CD14-positive monocyte (primary cell): ENCODE measurements at regions not wholly inside any gene's neighbourhood (a gene's known extent, or its start where the extent isn't known, plus 50 kb on each side); places are given as distances from the start of the nearest gene placed in this dataset.

Experiments used
- DNase-seq, 3 donors: peaks; one replicate each; pipeline ENCODE4 v3.0.0-alpha.2; 2011 to 2022
- H2AFZ ChIP-seq: 2 replicates; pipeline ENCODE4 v1.6.0; 2012; ENCODE audit warnings: mild to moderate bottlenecking, low read depth, low read length, inconsistent platforms; ENCODE audit not compliant: insufficient read depth, poor library complexity, severe bottlenecking
- H3K27ac ChIP-seq, 2 donors: 1 replicate in 1 of 2; 2 replicates in 1 of 2; pipeline ENCODE4 v1.5.1; 2012 to 2013; ENCODE audit warnings: low read length in 2 of 2, control low read depth in 1 of 2, inconsistent platforms in 1 of 2, low read depth in 1 of 2, mild to moderate bottlenecking in 1 of 2
- H3K27me3 ChIP-seq, 2 donors: one replicate each; pipeline versions ENCODE4 v1.6.0 to v1.6.1; 2011 to 2013; ENCODE audit warnings: low read length in 2 of 2; ENCODE audit not compliant: control insufficient read depth in 2 of 2, insufficient read depth in 2 of 2
- H3K36me3 ChIP-seq, 2 donors: replicated peaks in 1 of 2; 1 replicate in 1 of 2; 2 replicates in 1 of 2; pipeline versions ENCODE4 v1.5.1 to v1.6.1; 2012 to 2013; ENCODE audit warnings: low read length in 2 of 2, control low read depth in 1 of 2, inconsistent platforms in 1 of 2, mild to moderate bottlenecking in 1 of 2; ENCODE audit not compliant: insufficient read depth in 2 of 2, control insufficient read depth in 1 of 2
- H3K4me1 ChIP-seq, 2 donors: 1 replicate in 1 of 2; 2 replicates in 1 of 2; pipeline versions ENCODE4 v1.5.1 to v1.6.1; 2012 to 2013; ENCODE audit warnings: low read length in 2 of 2, control low read depth in 1 of 2, inconsistent platforms in 1 of 2, mild to moderate bottlenecking in 1 of 2, moderate library complexity in 1 of 2; ENCODE audit not compliant: insufficient read depth in 2 of 2, control insufficient read depth in 1 of 2
- H3K4me2 ChIP-seq: replicated peaks from 2 replicates; pipeline ENCODE3; 2012; ENCODE audit warnings: low read length, moderate library complexity, mild to moderate bottlenecking; ENCODE audit not compliant: poor library complexity, severe bottlenecking; ENCODE audit errors: extremely low read depth
- H3K4me3 ChIP-seq, 3 experiments: fragments of 200-600 bp in 1 of 3; sonication (generic) in 1 of 3; replicated peaks in 1 of 3; 1 replicate in 2 of 3; 2 replicates in 1 of 3; pipeline ENCODE4 v1.5.1; 2011 to 2013; ENCODE audit warnings: low read length in 3 of 3, mild to moderate bottlenecking in 3 of 3, control low read depth in 2 of 3, low read depth in 2 of 3, inconsistent platforms in 1 of 3, moderate library complexity in 1 of 3
- H3K79me2 ChIP-seq: 2 replicates; pipeline ENCODE4 v1.6.0; 2012; ENCODE audit warnings: mild to moderate bottlenecking, control low read depth, inconsistent platforms, low read length, moderate library complexity; ENCODE audit not compliant: insufficient read depth
- H3K9ac ChIP-seq: 2 replicates; pipeline ENCODE4 v1.6.0; 2017; ENCODE audit warnings: low read length, mild to moderate bottlenecking; ENCODE audit not compliant: insufficient read depth, poor library complexity, severe bottlenecking
- H3K9me3 ChIP-seq, 2 donors: replicated peaks in 1 of 2; 1 replicate in 1 of 2; 2 replicates in 1 of 2; pipeline versions ENCODE4 v1.5.1 to v1.6.1; 2012 to 2013; ENCODE audit warnings: low read length in 2 of 2, control low read depth in 1 of 2; ENCODE audit not compliant: control insufficient read depth in 1 of 2, insufficient read depth in 1 of 2
- H4K20me1 ChIP-seq: 2 replicates; pipeline ENCODE4 v1.6.0; 2012; ENCODE audit warnings: mild to moderate bottlenecking, low read length, control low read depth, moderate library complexity; ENCODE audit not compliant: insufficient read depth
- H3K27ac Mint-ChIP-seq, 7 donors: one replicate each; pipeline ENCODE4 v1.8.0; 2020; ENCODE audit warnings: mild to moderate bottlenecking in 7 of 7, mixed read lengths in 7 of 7, moderate library complexity in 6 of 7, inconsistent platforms in 2 of 7
- H3K27me3 Mint-ChIP-seq, 3 donors: one replicate each; pipeline ENCODE4 v1.8.0; 2021 to 2022; ENCODE audit warnings: low read depth in 3 of 3, mild to moderate bottlenecking in 3 of 3, mixed read lengths in 3 of 3, moderate library complexity in 3 of 3, inconsistent platforms in 1 of 3
- H3K36me3 Mint-ChIP-seq, 2 donors: one replicate each; pipeline ENCODE4 v1.8.0; 2020; ENCODE audit warnings: mixed read lengths in 2 of 2, inconsistent platforms in 1 of 2, mild to moderate bottlenecking in 1 of 2
- H3K4me1 Mint-ChIP-seq: one replicate; pipeline ENCODE4 v1.8.0; 2020; ENCODE audit warnings: mild to moderate bottlenecking, mixed read lengths
- H3K4me3 Mint-ChIP-seq, 2 donors: one replicate each; pipeline ENCODE4 v1.8.0; 2020; ENCODE audit warnings: mild to moderate bottlenecking in 2 of 2, mixed read lengths in 2 of 2, moderate library complexity in 1 of 2
- H3K9me3 Mint-ChIP-seq, 7 donors: one replicate each; pipeline ENCODE4 v1.8.0; 2020 to 2022; ENCODE audit warnings: mixed read lengths in 7 of 7, mild to moderate bottlenecking in 6 of 7, moderate library complexity in 6 of 7, inconsistent platforms in 2 of 7
- CTCF ChIP-seq: fragments of 200-600 bp; IDR thresholded peaks from one replicate; pipeline ENCODE4 v1.8.0; 2022; ENCODE audit warnings: antibody characterized with exemption, mild to moderate bottlenecking
- WGBS: methylation state at CpG from one replicate; pipeline ENCODE4 v1.1.5; 2013; ENCODE audit warnings: missing lambda C conversion rate; ENCODE audit not compliant: insufficient coverage; 5-methylcytosine and 5-hydroxymethylcytosine counted together
- intact Hi-C, 2 donors: fragments of 100-400 bp; cut with micrococcal nuclease; formaldehyde crosslinking; loops; one replicate each; pipeline versions ENCODE4 v1.15.0 to v1.15.1; 2023

- Histone ChIP-seq H3K27ac (no peak overlapping the region), H3K4me2 (no peak overlapping the region), H2AFZ (no peak overlapping the region), H3K36me3 (no peaks in the 10 kb centered on the region), H3K4me3 (no peak overlapping the region), H3K79me2 (no peaks in the 10 kb centered on the region), H4K20me1 (no peaks in the 10 kb centered on the region), H3K9me3 (peaks cover 13 to 14% of the 10 kb centered on the region in 2 donors), H3K9ac (no peak overlapping the region), H3K4me1 (no peaks in the 10 kb centered on the region), H3K27me3 (no peaks in the 10 kb centered on the region)
- H3K9me3 Mint-ChIP-seq: peaks cover 0 to 11% (median 8%) of the 10 kb centered on the region in 7 donors
- no peaks in the 10 kb centered on the region for H3K27me3 Mint-ChIP-seq
- intact Hi-C loops: no loop called here
- DNase-seq: no peak
- 100% methylated on average over 1 of the region's 3 CpGs for WGBS
- TF ChIP-seq CTCF: no peak
- no peaks in the 10 kb centered on the region for H3K4me1 Mint-ChIP-seq
- H3K27ac Mint-ChIP-seq: no peak overlapping the region
- no peaks in the 10 kb centered on the region for H3K36me3 Mint-ChIP-seq
- no peak overlapping the region for H3K4me3 Mint-ChIP-seq
These were observed 980.9 kb upstream of the GJE1 start for GRCh38 chr6:141151710-141152417.

- Histone ChIP-seq H3K4me2 (no peak overlapping the region), H2AFZ (no peak overlapping the region), H3K9ac (no peak overlapping the region), H3K79me2 (no peaks in the 10 kb centered on the region), H4K20me1 (no peaks in the 10 kb centered on the region), H3K4me3 (no peak overlapping the region), H3K4me1 (no peaks in the 10 kb centered on the region), H3K27ac (no peak overlapping the region), H3K9me3 (no peaks in the 10 kb centered on the region), H3K36me3 (no peaks in the 10 kb centered on the region), H3K27me3 (no peaks in the 10 kb centered on the region)
- H3K36me3 Mint-ChIP-seq: no peaks in the 10 kb centered on the region
- no peak overlapping the region for H3K27ac Mint-ChIP-seq
- no CpG with 5 or more reads among the region's 2 CpGs for WGBS
- intact Hi-C loops: no loop called here
- no peak overlapping the region for H3K4me3 Mint-ChIP-seq
- H3K4me1 Mint-ChIP-seq: no peaks in the 10 kb centered on the region
- H3K27me3 Mint-ChIP-seq: no peaks in the 10 kb centered on the region
- no peak for TF ChIP-seq CTCF
- DNase-seq: no peak
- H3K9me3 Mint-ChIP-seq: peaks cover 0 to 2% (median 0%) of the 10 kb centered on the region in 7 donors
These were observed 990.9 kb upstream of the GJE1 start for GRCh38 chr6:141141870-141142269.
